Activated CD4-positive, alpha-beta T cell treated with anti-CD3 and anti-CD28 coated beads, Interleukin-2, Interleukin-4, amounts not matched to agents 100 ng/mL and 50 ng/mL, durations not matched to agents 16 hours and 8 hours (primary cell): ENCODE measurements at regions not wholly inside any gene's neighbourhood (a gene's known extent, or its start where the extent isn't known, plus 50 kb on each side); places are given as distances from the start of the nearest gene placed in this dataset.

Experiments
- DNase-seq: peaks from one replicate; pipeline ENCODE4 v3.0.0-alpha.2; 2020; ENCODE audit warnings: low spot score

GRCh38 chr4:35423104-35423503 is 821.2 kb downstream of the ARAP2 start:
- no peak for DNase-seq

DNA sequence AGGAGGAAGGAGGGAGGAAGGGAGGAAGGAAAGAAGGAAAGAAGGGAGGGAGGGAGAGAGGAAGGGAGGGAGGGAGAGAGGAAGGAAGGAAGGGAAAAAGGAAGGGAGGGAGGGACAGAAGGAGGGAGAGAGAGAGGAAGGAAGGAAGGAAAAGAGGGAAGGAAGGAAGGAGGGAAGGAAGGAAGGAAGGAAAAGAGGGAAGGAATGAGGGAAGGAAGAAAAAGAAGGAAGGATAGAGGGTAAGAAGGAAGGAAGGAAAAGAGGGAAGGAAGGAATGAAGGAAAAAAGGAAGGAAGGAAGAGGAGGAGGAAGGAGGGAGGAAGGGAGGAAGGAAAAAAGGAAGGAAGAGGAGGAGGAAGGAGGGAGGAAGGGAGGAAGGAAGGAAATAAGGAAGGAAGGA is 796.8 kb downstream of the ARAP2 start:
- no peak for DNase-seq

DNA sequence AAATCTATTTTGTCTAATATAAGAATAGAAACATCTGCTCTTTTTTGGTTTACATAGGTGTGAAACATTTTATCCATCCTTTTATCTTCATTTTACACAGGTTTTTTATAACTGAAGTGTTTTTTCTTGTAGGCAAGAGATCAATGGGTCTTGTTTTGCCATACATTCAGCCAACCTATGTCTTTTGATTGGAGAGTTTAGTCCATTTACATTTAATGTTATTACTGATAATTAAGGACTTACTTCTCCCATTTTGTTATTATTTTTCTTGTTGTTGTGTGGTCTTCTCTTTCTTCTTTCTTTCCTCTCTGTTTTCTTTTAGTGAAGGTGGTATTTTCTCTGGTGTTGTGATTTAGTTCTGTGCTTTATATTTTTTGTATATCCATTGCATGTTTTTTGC is 785.3 kb downstream of the ARAP2 start:
- no peak for DNase-seq

DNA sequence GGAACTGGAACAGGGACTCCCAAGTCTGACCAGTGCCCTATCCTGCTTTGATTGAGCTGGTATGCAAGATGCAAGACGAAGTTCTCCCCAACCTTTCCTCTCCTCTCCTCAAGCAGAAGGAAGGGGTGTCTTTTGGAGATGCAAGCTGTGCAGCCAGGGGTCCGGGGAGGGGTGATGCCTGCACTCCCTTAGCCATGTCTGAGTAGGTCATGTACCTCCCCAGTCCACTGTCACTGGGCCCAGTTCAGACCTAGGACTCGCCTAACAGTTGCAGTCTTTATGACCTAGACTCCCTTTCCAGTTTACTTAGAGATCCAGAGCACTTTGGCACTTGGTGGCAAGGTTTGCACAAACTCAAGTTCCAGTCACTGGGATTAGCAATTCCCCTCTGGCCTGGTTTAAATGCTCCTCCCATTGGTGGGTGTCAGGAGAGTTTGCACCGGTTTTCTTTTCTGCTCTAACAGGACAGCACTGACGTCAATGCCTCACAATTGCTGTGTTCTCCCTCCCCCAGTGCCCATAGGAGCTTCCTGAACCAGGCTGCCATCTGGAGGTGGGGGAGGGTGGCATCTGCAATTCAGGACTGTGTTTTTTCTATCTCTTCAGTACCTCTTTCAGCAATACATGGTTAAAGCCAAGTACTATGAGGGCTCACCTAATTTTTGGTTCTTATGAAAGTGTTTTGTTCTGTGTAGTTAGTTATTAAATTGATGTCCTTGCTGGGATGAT is 782.2 kb downstream of the ARAP2 start:
- no peak for DNase-seq

GRCh38 chr4:35463251-35463952 is 780.9 kb downstream of the ARAP2 start:
- no peak for DNase-seq

DNA sequence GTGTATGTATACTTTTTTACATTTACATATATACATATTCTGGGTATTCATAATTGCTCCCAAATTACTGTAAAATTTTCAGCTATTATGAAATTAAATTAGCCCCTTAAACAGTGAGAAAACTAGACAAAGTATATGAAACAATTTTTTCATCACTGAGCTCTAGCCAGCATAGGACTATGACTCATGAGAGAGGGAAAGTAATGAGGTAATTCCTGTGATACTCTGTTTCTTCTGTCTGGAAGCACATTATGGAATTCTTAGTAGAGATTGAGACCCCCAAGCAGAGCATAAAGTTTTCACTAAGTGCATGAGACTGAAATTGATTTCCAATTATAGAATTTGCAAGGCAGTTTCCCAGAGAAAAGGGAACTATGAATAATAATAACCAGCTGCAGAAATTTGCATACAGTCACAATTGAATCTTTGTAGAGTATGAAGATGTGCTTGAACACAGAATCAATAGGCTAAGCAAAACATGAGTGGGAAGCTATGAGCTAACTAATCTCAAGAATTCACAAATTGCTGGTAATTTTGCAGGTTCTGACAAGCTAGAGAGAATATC is 779.3 kb downstream of the ARAP2 start:
- DNase-seq, result no peak

DNA sequence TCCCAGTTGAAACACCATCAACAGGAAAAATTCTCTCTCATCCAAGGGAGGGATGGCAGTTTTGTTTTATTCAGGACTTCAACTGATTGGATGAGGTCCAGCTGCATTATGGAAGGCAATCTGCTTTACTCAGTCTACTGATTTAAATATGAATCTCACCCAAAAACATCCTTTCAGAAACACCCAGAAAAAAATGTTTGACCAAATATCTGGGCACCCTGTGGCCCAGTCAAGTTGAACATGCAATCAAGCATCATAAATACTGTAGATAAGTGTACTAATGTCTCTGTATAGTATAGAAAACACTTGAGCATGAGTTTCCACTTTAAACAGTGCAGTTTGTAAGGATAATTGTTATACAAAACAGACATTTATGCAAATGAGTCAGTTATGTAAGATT is 753.2 kb downstream of the ARAP2 start:
- DNase-seq, result no peak

DNA sequence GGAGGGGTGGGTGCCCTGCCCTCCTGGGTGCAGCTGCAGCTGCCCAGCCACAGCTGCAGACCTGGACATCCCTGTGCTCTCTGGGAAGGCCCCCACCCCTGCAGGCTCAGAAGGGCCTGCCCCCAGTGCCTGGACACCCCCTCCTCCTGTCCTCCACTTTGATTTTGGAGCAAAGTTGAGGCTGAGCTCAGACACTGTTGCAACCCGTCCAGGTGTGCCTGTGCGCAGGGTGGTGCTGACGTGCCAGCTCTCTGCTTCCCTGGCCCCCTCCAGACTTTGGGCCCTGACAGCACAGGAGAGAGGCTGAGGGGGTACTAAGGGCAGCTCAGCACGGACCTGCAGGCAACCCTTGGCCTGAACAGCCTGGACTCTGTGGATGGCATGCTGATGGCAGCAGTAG is 750.3 kb downstream of the ARAP2 start:
- DNase-seq, result no peak

DNA sequence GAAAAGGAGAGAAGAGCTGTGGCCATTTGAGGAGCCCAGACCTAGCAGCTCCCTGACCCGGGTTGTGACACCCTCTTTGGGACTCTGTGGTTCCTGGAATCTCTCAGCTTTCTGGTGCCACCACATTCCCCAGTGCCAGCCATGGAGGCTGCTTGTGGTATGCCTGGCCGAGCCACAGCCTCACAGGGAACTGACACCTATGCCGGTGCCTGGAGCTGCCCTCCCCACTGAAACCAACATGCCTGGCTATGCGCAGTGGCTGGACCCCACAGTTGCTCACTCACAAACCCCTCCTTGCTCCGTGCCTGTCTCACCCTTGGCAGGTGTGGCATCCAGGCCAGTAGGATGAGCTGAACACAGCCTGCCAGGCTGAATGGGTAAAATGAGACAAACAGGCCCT is 749.4 kb downstream of the ARAP2 start:
- DNase-seq, result no peak

DNA sequence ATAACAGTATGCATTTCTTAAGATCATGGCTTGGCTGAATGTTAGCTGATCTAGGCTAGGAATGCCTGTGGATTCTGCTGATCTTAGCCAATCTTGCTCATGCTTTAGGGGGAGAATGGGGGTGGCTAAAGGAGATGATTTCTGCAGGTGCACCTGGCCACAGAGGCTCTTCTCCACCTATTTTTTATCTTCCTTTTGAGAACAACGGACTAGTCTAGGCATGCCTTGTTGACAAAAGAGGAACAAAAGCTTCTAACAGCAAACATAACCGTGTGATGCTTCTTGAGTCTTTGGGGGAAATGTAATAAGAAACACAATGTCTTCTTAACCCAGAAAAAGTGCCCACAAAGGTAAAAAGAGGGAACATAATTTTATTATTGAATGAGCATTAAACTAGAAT is 743.5 kb downstream of the ARAP2 start:
- no peak for DNase-seq

GRCh38 chr4:35503435-35503834 is 740.9 kb downstream of the ARAP2 start:
- DNase-seq, result no peak

DNA sequence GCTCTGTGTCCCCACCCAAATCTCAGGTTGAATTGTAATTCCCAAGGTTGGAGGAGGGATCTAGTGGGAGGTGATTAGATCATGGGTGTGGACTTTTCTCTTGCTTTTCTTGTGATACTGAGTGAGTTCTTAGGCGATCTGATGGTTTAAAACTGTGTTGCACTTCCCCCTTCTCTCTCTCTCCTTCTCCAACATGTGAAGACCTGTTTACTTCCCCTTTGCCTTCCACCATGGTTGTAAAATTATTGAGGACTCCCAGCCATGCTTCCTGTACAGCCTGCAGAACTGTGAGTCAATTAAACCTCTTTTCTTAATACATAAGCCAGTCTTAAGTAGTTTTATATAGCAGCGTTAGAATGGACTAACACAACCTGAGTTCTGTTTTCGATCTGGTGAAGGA is 738.2 kb downstream of the ARAP2 start:
- DNase-seq, result no peak

- DNase-seq, result no peak
Observed at GRCh38 chr4:35511851-35512250, 732.5 kb downstream of the ARAP2 start.

DNA sequence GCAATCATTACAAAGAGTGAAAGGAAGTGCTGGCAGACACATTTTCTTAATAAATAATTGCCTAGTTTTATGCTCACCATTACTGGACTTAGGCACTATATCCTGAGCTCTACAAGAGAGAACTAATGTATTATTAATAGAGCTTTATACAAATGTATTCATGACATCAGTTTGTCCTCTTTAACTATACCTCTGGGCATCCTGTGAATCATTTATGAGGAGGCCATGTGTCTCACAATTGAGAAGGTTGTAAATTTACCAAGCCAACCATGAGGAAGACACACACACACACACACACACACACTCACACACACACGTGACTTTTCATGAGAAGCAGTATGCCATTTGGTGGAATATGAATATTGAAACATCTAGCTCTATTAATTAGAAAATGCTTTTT is 728.2 kb downstream of the ARAP2 start:
- DNase-seq, result no peak

DNA sequence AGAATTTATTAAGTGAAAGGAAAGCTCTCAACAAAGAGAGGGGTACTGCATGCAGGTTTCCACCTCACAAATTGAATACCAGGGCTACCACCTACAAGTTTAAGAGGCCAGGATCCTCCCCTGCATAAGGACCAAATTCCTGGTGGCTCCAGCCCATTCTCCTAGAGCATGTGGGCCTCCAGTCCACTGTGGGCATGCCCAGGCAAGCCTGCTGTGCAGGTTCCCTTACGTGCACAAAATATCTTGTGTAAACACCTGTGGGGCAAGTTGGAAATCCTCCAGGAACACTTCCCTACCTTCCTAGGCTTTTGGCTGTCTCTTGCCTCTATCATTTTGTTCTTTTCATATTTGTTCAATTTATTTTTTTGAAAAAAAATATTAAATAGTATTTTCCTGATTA is 724.3 kb downstream of the ARAP2 start:
- no peak for DNase-seq

- DNase-seq, result no peak
Observed at GRCh38 chr4:35521682-35522081, 722.6 kb downstream of the ARAP2 start.

DNA sequence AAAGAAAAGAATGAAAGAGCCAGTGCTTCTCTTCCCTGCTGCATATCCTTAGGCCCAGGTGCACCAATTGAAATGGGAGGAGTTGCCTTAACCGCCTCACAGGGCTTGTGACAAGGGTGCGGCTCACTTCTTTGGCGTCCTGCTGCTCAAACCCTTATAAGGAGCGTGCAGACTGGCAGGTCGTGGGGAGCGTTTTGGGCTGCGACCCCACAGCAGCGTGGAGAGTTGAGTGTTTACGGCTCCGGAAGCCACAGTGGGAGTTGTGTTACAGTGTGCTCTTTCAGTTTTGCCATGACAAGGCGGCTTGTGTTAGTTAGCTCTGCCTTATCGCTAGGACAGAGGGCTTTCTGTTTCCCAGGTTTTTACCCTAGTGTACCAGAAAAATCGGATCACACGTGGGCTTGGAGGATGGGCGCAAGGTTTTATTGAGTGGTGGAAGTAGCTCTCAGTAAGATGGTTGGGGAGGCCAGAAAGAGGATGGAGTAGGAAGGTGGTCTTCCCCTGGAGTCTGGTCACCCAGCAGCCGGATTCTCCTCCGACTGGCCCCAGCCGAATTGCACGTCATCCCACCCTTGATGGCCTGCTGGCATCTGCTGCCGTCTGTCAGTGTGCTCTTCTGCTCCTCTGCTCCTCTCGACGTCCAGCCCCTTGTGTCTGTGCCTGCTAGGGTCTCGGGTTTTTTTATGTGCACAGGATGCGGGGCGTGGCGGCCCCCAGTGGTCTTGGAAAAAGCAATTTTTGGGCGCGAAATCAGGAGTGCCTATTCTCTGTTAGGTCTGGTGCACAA is 718.9 kb downstream of the ARAP2 start:
- no peak for DNase-seq

DNA sequence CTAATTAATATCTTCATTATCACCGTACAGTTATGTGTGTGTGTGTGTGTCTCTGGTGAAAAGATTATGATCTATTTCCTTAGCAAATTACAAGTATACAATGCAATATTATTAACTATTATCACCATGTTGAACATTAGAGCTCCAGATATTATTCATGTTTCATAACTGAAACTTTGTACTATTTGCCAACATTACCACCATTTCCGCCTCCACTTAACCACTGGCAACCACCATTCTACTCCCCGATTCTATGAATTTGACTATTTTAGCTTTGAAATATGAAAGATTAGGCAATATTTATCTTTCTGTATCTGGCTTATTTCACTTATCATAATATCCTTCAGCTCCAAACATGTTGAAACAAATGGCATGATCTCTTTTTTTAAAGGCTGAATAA is 717.9 kb downstream of the ARAP2 start:
- no peak for DNase-seq

DNA sequence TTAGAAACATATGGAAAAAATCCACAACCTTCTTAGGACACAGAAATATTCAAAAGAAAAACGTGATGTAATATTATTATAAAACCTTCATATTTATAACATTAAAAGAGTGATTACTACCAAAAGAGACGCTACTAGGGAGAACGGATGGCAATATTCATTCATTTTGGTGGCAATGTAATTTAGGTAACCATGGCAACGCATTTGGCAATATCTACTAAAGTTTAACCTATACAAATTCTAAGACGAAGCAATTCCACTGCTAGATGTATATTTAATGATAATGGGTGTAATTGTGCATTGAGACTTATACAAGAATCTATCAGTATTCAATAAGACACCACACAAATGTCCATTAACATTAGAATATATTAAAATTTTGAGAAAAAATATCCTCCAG is 709.4 kb downstream of the ARAP2 start:
- no peak for DNase-seq

DNA sequence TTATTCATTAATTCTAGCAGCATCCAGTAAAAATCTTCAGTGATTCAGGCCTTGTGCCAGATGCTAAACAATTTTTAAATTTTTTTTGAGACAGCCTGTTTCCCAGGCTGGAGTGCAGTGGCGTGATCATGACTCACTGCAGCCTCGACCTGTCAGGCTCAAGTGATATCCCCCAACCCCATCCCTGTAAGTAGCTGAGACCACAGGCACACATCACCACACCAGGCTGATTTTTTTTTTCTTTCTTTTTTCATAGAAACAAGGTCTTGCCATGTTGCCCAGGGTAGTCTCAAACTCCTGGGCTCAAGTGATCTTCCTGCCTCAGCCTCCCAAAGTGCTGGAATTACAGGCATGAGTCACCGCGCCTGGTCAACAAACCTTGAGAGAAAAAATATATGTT is 705.5 kb downstream of the ARAP2 start:
- DNase-seq, result no peak

DNA sequence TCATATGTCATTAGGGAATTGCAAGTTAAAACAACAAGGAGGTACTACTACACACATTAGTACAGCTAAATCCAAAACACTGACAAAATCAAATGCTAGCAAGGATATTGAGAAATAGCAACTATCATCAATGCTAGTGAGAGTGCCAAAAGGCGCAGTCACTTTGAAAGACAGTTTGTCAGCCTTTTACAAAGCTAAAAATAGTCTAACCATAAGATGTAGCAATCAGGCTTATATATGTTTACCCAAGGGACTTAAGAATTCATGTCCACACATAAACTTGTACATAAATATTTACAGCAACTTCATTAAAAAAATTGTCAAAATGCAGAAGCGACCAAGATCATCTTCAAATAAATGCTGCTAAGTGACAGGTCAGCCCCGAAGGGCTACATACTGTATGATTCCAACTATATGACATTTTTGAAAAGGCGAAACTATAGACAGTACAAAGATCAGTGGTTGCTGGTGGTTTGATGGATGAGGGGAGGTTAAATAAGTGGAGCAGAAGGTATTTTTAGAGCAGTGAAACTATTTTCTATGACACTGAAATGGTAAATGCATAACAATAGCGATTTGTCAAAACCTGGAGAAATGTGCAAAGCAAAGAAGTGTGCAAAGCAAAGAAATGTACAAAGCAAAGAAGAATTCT is 704.8 kb downstream of the ARAP2 start:
- DNase-seq, result no peak

- no peak for DNase-seq
Observed at GRCh38 chr4:35541146-35541887, 703.0 kb downstream of the ARAP2 start.
